Activated naive CD4-positive, alpha-beta T cell treated with anti-CD3 and anti-CD28 coated beads, Interleukin-2, amount 50 U/mL, for 72 hours (primary cell): ENCODE measurements at regions not wholly inside any gene's neighbourhood (a gene's known extent, or its start where the extent isn't known, plus 50 kb on each side); places are given as distances from the start of the nearest gene placed in this dataset.

Experiments
- ATAC-seq, 2 donors: fragments of 150-1000 bp; cut with Tn5 transposase; 2 replicates each; pipeline ENCODE4 v1.10.0; 2021; ENCODE audit warnings: mild to moderate bottlenecking in 2 of 2, moderate library complexity in 2 of 2
- DNase-seq, 2 donors: peaks; one replicate each; pipeline ENCODE4 v3.0.0; 2021 to 2022; ENCODE audit warnings: low spot score in 2 of 2
- H3K27ac Mint-ChIP-seq, 2 donors: one replicate each; pipeline ENCODE4 v1.8.0; 2022; ENCODE audit warnings: mild to moderate bottlenecking in 2 of 2, mixed read lengths in 2 of 2
- H3K36me3 Mint-ChIP-seq, 2 donors: one replicate each; pipeline ENCODE4 v1.8.0; 2022; ENCODE audit warnings: mixed read lengths in 2 of 2
- H3K9me3 Mint-ChIP-seq, 2 donors: one replicate each; pipeline ENCODE4 v1.8.0; 2022; ENCODE audit warnings: mixed read lengths in 2 of 2

- H3K36me3 Mint-ChIP-seq: no peaks in the 10 kb centered on the region
- DNase-seq: no peak
- no peak overlapping the region for H3K27ac Mint-ChIP-seq
- ATAC-seq: no peak
- H3K9me3 Mint-ChIP-seq: no peaks in the 10 kb centered on the region
Observed at GRCh38 chr1:168921629-168922028, 184.9 kb upstream of the ATP1B1 start.

- no peak for DNase-seq
- Mint-ChIP-seq H3K36me3 (no peaks in the 10 kb centered on the region), H3K27ac (no peak overlapping the region), H3K9me3 (no peaks in the 10 kb centered on the region)
- no peak for ATAC-seq
Observed at GRCh38 chr1:168923521-168924136, 182.9 kb upstream of the ATP1B1 start.

- H3K9me3 Mint-ChIP-seq: no peaks in the 10 kb centered on the region
- ATAC-seq: no peak
Observed at GRCh38 chr1:168924976-168925375, 181.5 kb upstream of the ATP1B1 start.

DNA sequence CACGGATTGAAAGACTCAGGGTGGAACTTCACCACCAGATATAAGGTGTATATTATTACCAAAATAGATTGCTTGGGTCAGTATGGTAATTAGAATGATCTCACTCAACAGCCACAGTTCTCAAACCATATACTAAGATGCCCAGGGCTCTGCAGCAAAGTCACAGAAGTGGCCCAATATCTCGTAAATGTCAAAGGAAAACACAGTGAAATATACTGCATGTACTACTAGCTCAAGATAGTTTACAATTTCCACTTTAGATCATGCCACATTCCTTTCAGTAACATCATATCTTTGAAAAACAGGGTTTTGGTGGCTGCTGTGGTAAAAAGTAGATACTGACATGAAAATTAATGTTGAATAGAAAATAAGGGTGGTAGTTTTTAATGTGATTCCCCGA lies 180.3 kb upstream of the ATP1B1 start:
- H3K9me3 Mint-ChIP-seq: no peaks in the 10 kb centered on the region
- no peak for ATAC-seq
- H3K27ac Mint-ChIP-seq: no peak overlapping the region
- DNase-seq: no peak
- H3K36me3 Mint-ChIP-seq: no peaks in the 10 kb centered on the region

More at GRCh38 chr1:168924976-168925375, 181.5 kb upstream of the ATP1B1 start:
- H3K27ac Mint-ChIP-seq: no peak overlapping the region
- no peaks in the 10 kb centered on the region for H3K36me3 Mint-ChIP-seq
- DNase-seq: no peak

DNA sequence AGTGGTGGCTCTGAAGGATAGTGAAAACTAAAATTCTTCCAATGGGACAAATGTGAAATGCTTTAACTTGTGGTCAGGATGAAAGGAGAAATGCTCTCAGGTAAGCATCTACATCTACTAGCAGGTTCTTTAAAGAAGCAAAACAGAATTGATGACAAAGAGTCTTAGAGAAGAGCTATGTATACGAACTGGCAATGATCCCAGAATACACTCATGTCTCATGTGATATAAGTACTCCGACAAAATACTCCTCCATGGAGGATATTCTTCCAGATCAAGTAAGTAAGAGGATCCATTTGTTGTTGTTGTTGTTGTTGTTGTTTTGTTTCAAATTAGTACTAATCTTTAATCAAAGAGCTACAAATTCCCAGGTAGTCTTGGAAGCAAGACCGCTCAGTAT lies 174.0 kb upstream of the ATP1B1 start:
- Mint-ChIP-seq H3K36me3 (peaks cover 0 to 4% of the 10 kb centered on the region in 2 donors), H3K9me3 (peaks cover 6 to 10% of the 10 kb centered on the region in 2 donors), H3K27ac (no peak overlapping the region)
- ATAC-seq (no peak), DNase-seq (no peak)

DNA sequence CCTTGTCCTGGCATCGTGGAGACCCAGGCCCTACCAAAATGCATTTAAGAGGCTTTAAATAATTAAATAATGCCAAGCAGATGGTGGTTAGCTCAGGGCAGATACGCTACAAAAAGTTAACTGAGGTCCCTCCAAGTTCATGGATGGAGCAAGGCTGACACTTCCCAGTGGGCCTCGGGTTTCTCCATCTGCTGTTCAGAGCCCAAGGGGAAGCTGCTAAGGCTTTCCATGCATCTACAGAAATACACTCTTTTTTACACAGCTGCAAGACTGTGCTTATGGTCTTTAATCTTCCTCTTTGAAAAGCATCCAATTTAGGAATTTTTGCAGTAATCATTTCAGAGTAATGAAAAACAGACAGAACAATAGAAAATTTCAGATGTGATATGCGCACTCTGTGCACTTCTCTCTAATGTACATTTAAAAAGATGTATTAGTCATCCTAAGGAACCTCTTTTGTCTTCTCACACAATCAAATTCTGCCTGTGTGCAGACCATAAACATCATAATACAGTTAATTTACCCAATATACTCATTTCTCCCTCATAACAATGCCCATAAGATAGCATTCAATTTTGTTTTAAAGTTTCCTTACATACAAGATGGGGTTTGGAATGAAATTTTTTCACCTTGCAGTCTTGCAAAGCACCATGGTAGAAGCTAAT lies 173.2 kb upstream of the ATP1B1 start:
- H3K9me3 Mint-ChIP-seq: peaks cover 6 to 10% of the 10 kb centered on the region in 2 donors
- peaks cover 0 to 4% of the 10 kb centered on the region in 2 donors for H3K36me3 Mint-ChIP-seq
- H3K27ac Mint-ChIP-seq: no peak overlapping the region
- DNase-seq (no peak), ATAC-seq (no peak)

- ATAC-seq (no peak), DNase-seq (no peak)
- peaks cover 0 to 4% of the 10 kb centered on the region in 2 donors for H3K36me3 Mint-ChIP-seq
- no peak overlapping the region for H3K27ac Mint-ChIP-seq
- peaks cover 6 to 8% of the 10 kb centered on the region in 2 donors for H3K9me3 Mint-ChIP-seq
Observed at GRCh38 chr1:168939110-168939946, 167.2 kb upstream of the ATP1B1 start.

GRCh38 chr1:168939947-168940223 lies 166.6 kb upstream of the ATP1B1 start:
- Mint-ChIP-seq H3K9me3 (peaks cover 3 to 6% of the 10 kb centered on the region in 2 donors), H3K36me3 (peaks cover 0 to 4% of the 10 kb centered on the region in 2 donors), H3K27ac (no peak overlapping the region)
- DNase-seq (no peak), ATAC-seq (no peak)

GRCh38 chr1:168941640-168942039 lies 164.8 kb upstream of the ATP1B1 start:
- Mint-ChIP-seq H3K9me3 (peaks cover 0 to 3% of the 10 kb centered on the region in 2 donors), H3K36me3 (peaks cover 0 to 3% of the 10 kb centered on the region in 2 donors), H3K27ac (no peak overlapping the region)
- ATAC-seq (no peak), DNase-seq (no peak)

DNA sequence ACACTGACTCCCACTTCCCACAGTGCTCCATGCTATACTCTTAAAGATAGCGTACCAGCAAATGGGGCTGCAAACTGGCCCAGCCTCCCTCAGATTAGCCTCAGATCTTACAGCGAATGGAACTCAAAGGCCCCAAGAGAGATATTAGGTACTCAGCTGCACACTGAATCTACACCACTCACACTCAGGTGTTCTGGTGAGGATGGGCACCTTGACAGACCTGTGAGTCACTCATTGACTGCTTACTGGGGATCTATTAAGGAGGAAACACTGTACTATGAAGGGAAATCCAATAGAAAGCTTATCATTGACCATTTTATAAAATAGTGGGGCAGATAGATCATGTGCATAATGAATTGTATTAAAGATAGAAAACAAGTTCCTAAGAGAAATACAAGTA lies 164.3 kb upstream of the ATP1B1 start:
- Mint-ChIP-seq H3K36me3 (no peaks in the 10 kb centered on the region), H3K27ac (no peak overlapping the region), H3K9me3 (no peaks in the 10 kb centered on the region)
- ATAC-seq: no peak
- DNase-seq: no peak

- DNase-seq (no peak), ATAC-seq (no peak)
- no peak overlapping the region for H3K27ac Mint-ChIP-seq
- H3K36me3 Mint-ChIP-seq: no peaks in the 10 kb centered on the region
- no peaks in the 10 kb centered on the region for H3K9me3 Mint-ChIP-seq
Observed at GRCh38 chr1:168945870-168946269, 160.6 kb upstream of the ATP1B1 start.

DNA sequence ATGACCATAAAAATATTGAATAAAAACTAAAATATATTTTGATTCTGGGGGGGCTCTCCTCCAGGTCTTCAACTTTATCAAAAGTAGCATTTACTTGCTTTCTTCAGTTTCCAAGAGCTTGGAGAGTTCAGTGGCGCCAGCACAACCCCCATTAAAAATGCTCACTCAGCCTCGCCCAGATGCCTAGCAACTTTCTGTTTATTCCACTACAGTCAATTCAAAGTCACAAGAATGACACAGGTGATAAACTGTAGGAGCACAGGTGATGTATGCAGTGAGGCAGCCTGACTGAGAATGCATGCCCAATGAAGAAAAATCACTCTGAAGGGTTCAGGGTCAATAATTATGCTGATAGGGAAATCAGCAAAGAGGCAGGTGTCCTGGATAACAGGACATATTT lies 159.4 kb upstream of the ATP1B1 start:
- no peaks in the 10 kb centered on the region for H3K9me3 Mint-ChIP-seq
- no peak for ATAC-seq
- no peak for DNase-seq
- no peaks in the 10 kb centered on the region for H3K36me3 Mint-ChIP-seq
- H3K27ac Mint-ChIP-seq: no peak overlapping the region

- DNase-seq (no peak), ATAC-seq (no peak)
- Mint-ChIP-seq H3K9me3 (no peaks in the 10 kb centered on the region), H3K36me3 (no peaks in the 10 kb centered on the region), H3K27ac (no peak overlapping the region)
Observed at GRCh38 chr1:168949672-168950071, 156.8 kb upstream of the ATP1B1 start.

DNA sequence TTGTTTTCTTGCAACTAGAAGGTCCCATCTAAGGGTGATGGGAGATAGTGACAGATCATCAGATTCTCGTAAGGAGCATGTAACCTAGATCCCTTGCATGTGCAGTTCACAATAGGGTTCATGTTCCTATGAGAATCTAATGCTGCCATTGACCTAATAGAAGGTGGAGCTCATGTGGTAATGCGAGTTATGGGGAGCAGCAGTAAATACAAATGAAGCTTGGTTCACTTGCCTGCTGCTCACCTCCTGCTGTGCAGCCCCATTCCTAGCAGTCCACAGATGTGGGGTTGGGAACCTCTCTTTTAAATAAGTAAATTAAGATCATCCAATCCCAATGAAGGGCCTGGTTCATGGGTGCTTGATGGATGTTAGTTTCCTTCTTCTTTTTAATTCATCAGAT lies 148.7 kb upstream of the ATP1B1 start:
- Mint-ChIP-seq H3K27ac (no peak overlapping the region), H3K36me3 (no peaks in the 10 kb centered on the region), H3K9me3 (peaks cover 0 to 9% of the 10 kb centered on the region in 2 donors)
- DNase-seq (no peak), ATAC-seq (no peak)

GRCh38 chr1:168958562-168959289 lies 147.8 kb upstream of the ATP1B1 start:
- ATAC-seq (no peak), DNase-seq (no peak)
- Mint-ChIP-seq H3K9me3 (peaks cover 0 to 9% of the 10 kb centered on the region in 2 donors), H3K27ac (no peak overlapping the region), H3K36me3 (no peaks in the 10 kb centered on the region)

- Mint-ChIP-seq H3K27ac (no peak overlapping the region), H3K36me3 (no peaks in the 10 kb centered on the region), H3K9me3 (peaks cover 0 to 9% of the 10 kb centered on the region in 2 donors)
- DNase-seq (no peak), ATAC-seq (no peak)
Observed at GRCh38 chr1:168959382-168959781, 147.1 kb upstream of the ATP1B1 start.

DNA sequence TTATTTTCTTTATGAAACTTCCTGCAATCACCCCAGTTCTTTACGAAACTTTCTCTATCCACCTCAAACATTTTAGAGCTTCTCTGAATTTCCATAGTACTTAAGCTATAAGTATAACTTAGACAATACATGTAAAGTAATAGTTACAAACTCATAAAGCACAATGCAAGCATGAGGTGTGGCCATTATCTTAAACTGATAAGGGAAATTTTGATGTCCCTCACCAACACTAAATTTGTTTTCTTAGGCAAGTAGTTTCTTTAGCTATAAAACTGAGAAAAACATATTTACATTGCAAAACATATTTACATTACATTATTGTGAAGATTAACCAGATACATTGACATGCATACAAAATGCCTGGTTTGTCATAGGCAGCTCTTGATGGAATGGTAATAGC lies 146.4 kb upstream of the ATP1B1 start:
- ATAC-seq (no peak), DNase-seq (no peak)
- peaks cover 0 to 9% of the 10 kb centered on the region in 2 donors for H3K9me3 Mint-ChIP-seq
- H3K27ac Mint-ChIP-seq: no peak overlapping the region
- H3K36me3 Mint-ChIP-seq: no peaks in the 10 kb centered on the region
